HCT116 (cell line): ENCODE measurements at regions not wholly inside any gene's neighbourhood (a gene's known extent, or its start where the extent isn't known, plus 50 kb on each side); places are given as distances from the start of the nearest gene placed in this dataset.

ENCODE experiments used
- ATAC-seq: fragments of 200-7000 bp; cut with Tn5 transposase; 2 replicates; pipeline ENCODE4 v1.9.1; 2020; ENCODE audit warnings: mild to moderate bottlenecking, moderate library complexity
- BruUV-seq: library from RNA; stranded (reverse); fragments of 400-500 nt; replicated peaks from 2 replicates; lab custom pipeline; 2021; lab: Mats Ljungman, UMichigan
- CTCF ChIA-PET: fragments of 300-600 bp; sonication (Branson Sonifier 250); formaldehyde crosslinking; loops from one replicate; lab custom pipeline; 2021; ENCODE audit warnings: antibody characterized with exemption; lab: Charles Lee
- POLR2A ChIA-PET: fragments of 300-600, 350-600 bp; sonication (Branson Sonifier 250); formaldehyde crosslinking; loops from one replicate; lab custom pipeline; 2021; ENCODE audit warnings: antibody characterized with exemption; lab: Charles Lee
- RAD21 ChIA-PET, 2 experiments: fragments of 300-600 bp; sonication (Branson Sonifier 250); formaldehyde crosslinking; loops; one replicate each; lab custom pipeline; 2023; ENCODE audit warnings: low total read pairs in 2 of 2; ENCODE audit not compliant: uncharacterized antibody in 2 of 2, unreplicated experiment in 2 of 2, low non-redundant PET in 1 of 2; lab: Charles Lee
- DNase-seq: peaks from one replicate; pipeline ENCODE4 v3.0.0-alpha.2; 2010; ENCODE audit warnings: low read depth, low spot score
- H2AFZ ChIP-seq: fragments of 200-600 bp; shearing (Covaris generic), sonication (generic); 2 replicates; pipeline ENCODE4 v1.6.1; 2017; ENCODE audit warnings: low read depth, mixed run types, mixed read lengths, antibody characterized with exemption, low read length; ENCODE audit not compliant: poor library complexity, severe bottlenecking
- H3K27ac ChIP-seq: 2 replicates; pipeline ENCODE4 v1.5.1; 2012; ENCODE audit warnings: low read depth, low read length
- H3K27me3 ChIP-seq: fragments of 200-600 bp; sonication (generic); 2 replicates; pipeline ENCODE4 v1.6.1; 2016; ENCODE audit warnings: mixed run types, low read length, mixed read lengths; ENCODE audit not compliant: insufficient read depth
- H3K36me3 ChIP-seq, 2 experiments: fragments of 200-500 bp in 1 of 2; fragments of 200-600 bp in 1 of 2; sonication (Bioruptor generic) in 1 of 2; sonication (generic) in 1 of 2; 2 replicates each; pipeline versions ENCODE4 v1.5.1 to v1.6.1; 2014 to 2016; ENCODE audit warnings: low read length in 2 of 2, inconsistent platforms in 1 of 2, mixed read lengths in 1 of 2, mixed run types in 1 of 2; ENCODE audit not compliant: insufficient read depth in 2 of 2, control insufficient read depth in 1 of 2
- H3K4me1 ChIP-seq, 2 experiments: fragments of 200-600 bp in 1 of 2; sonication (generic) in 1 of 2; 2 replicates each; pipeline versions ENCODE4 v1.5.1 to v1.6.1; 2012 to 2017; ENCODE audit warnings: low read length in 2 of 2, inconsistent platforms in 1 of 2, mild to moderate bottlenecking in 1 of 2, mixed read lengths in 1 of 2, mixed run types in 1 of 2, moderate library complexity in 1 of 2; ENCODE audit not compliant: insufficient read depth in 2 of 2, control insufficient read depth in 1 of 2
- H3K4me2 ChIP-seq: fragments of 200-600 bp; sonication (generic); 2 replicates; pipeline ENCODE4 v1.6.1; 2017; ENCODE audit warnings: mixed run types, low read length, mixed read lengths
- H3K4me3 ChIP-seq, 2 experiments: fragments of 200-600 bp in 1 of 2; sonication (generic) in 1 of 2; replicated peaks in 1 of 2; 2 replicates each; pipeline ENCODE4 v1.5.1; 2011 to 2016; ENCODE audit warnings: low read length in 2 of 2, control low read depth in 1 of 2, low read depth in 1 of 2, mild to moderate bottlenecking in 1 of 2, mixed read lengths in 1 of 2, mixed run types in 1 of 2
- H3K79me2 ChIP-seq: fragments of 200-600 bp; sonication (generic); 2 replicates; pipeline ENCODE4 v1.6.1; 2017; ENCODE audit warnings: mild to moderate bottlenecking, mixed run types, low read length, moderate library complexity, mixed read lengths; ENCODE audit not compliant: insufficient read depth
- H3K9ac ChIP-seq: fragments of 200-600 bp; sonication (generic); 2 replicates; pipeline ENCODE4 v1.6.1; 2016; ENCODE audit warnings: low read length, mixed read lengths
- H3K9me2 ChIP-seq: fragments of 200-600 bp; sonication (generic), shearing (Covaris generic); 2 replicates; pipeline ENCODE4 v1.6.1; 2017; ENCODE audit warnings: mixed run types, mild to moderate bottlenecking, moderate library complexity; ENCODE audit not compliant: insufficient read depth
- H3K9me3 ChIP-seq, 2 experiments: fragments of 200-500 bp in 1 of 2; fragments of 200-600 bp in 1 of 2; sonication (Bioruptor generic) in 1 of 2; sonication (generic) in 1 of 2; 2 replicates each; pipeline ENCODE4 v1.6.1; 2014 to 2017; ENCODE audit warnings: low read length in 2 of 2, mixed read lengths in 2 of 2, inconsistent platforms in 1 of 2, low read depth in 1 of 2, mild to moderate bottlenecking in 1 of 2, mixed run types in 1 of 2, moderate library complexity in 1 of 2; ENCODE audit not compliant: control insufficient read depth in 1 of 2, insufficient read depth in 1 of 2
- H4K20me1 ChIP-seq: fragments of 200-600 bp; sonication (generic), shearing (Covaris generic); 2 replicates; pipeline ENCODE4 v1.6.1; 2017; ENCODE audit warnings: mixed run types, mild to moderate bottlenecking, moderate library complexity; ENCODE audit not compliant: insufficient read depth
- CEBPB ChIP-seq: IDR thresholded peaks from 2 replicates; pipeline ENCODE4 v1.6.1; 2012; ENCODE audit warnings: low read depth
- ELF1 ChIP-seq: IDR thresholded peaks from 2 replicates; pipeline ENCODE4 v1.6.1; 2012; ENCODE audit warnings: low read depth, borderline replicate concordance
- POLR2A ChIP-seq: IDR thresholded peaks from 2 replicates; pipeline ENCODE4 v1.7.0; 2011; ENCODE audit warnings: borderline replicate concordance; ENCODE audit not compliant: insufficient read depth, insufficient read length; ENCODE audit errors: extremely low read depth
- SP1 ChIP-seq: IDR thresholded peaks from 2 replicates; pipeline ENCODE4 v1.6.1; 2012; ENCODE audit warnings: low read depth
- ZFX ChIP-seq: fragments of 450-650 bp; IDR thresholded peaks from 2 replicates; pipeline ENCODE4 v1.6.1; 2017
- ZNF274 ChIP-seq: fragments of 200-500 bp; sonication (Bioruptor generic); IDR thresholded peaks from 2 replicates; pipeline ENCODE4 v1.6.1; 2014; ENCODE audit warnings: mild to moderate bottlenecking, low read depth, low read length, inconsistent platforms
- intact Hi-C: fragments of 100-400 bp; cut with micrococcal nuclease; formaldehyde crosslinking; loops from 2 replicates; pipeline ENCODE4 v1.10.0; 2022
- TF ChIP-seq, protein P1 (sequence below): IDR thresholded peaks from 2 replicates; pipeline ENCODE4 v1.6.1; 2012

DNA sequence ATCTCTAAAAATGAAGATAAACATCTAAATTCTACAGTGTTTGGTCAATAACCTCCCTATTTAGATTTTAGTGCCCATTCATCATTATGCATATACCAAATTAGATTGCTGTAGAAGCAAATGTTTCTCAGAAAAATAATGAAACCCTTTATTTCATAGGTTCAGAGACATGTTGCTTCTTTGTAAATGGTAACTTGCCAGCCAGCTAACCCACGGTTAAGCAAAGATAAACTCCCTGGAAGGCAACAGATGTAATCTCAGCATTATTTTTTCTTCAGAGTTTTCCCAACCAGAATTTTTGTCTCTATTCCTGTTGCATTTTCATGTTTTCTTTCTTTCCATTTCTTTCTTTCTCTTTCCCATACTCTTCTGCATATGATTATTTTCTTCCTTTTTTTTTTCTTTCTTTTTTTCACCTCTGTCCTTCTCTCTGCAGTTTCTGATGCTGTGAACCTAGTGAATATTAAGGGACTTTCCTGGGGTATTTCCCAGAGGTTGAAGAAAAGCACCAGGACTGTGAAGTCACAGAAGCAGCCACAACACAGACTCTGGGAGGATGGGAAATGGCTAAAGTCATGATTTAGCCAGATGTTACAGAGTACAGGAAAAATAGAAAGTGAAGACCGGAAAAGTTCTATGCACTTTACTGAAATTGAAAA, 50.0 kb upstream of the DSG1 start:
- RAD21 ChIA-PET: no interaction called here
- H3K36me3 ChIP-seq: no peaks in the 10 kb centered on the region
- no peak for DNase-seq
- no peak overlapping the region for H3K9ac ChIP-seq
- intact Hi-C loops: loop anchor here (5.0 kb wide), 3 partner anchors 51 to 239 kb away; no protein-coding TSS in a partner anchor
- H3K4me3 ChIP-seq: no peak overlapping the region
- H3K27ac ChIP-seq: no peak overlapping the region
- POLR2A ChIA-PET: no interaction called here
- H3K9me3 ChIP-seq: no peaks in the 10 kb centered on the region
- no TSS peak for BruUV-seq
- no peaks in the 10 kb centered on the region for H3K79me2 ChIP-seq
- no peaks in the 10 kb centered on the region for H3K27me3 ChIP-seq
- no peak overlapping the region for H3K4me2 ChIP-seq
- no peaks in the 10 kb centered on the region for H4K20me1 ChIP-seq
- no peak for ATAC-seq
- CTCF ChIA-PET: no interaction called here
- H2AFZ ChIP-seq: peak overlapping the region; percentile 4
- TF ChIP-seq POLR2A: no peak
- TF ChIP-seq ELF1: no peak
- no peak for TF ChIP-seq CEBPB
- TF ChIP-seq, protein P1, sequence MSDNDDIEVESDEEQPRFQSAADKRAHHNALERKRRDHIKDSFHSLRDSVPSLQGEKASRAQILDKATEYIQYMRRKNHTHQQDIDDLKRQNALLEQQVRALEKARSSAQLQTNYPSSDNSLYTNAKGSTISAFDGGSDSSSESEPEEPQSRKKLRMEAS: no peak
- TF ChIP-seq SP1: no peak
- TF ChIP-seq ZNF274: no peak
- TF ChIP-seq ZFX: no peak
- peaks cover 0 to 9% of the 10 kb centered on the region in 2 experiments; a peak in 3 of 4 replicates for H3K4me1 ChIP-seq
- H3K9me2 ChIP-seq: no peaks in the 10 kb centered on the region
